ENCODE measurements at regions not wholly inside any gene's neighbourhood (a gene's known extent, or its start where the extent isn't known, plus 50 kb on each side); places are given as distances from the start of the nearest gene placed in this dataset.

GRCh38 chr2:123434546-123435395 lies 590.3 kb upstream of the CNTNAP5 start:
- Histone ChIP-seq H3K27me3 (ENCODE audit: control insufficient read depth in 3 of 3, insufficient read depth in 3 of 3, low read length in 2 of 3) (no peaks in the 10 kb centered on the region), H3K9me3 (ENCODE audit: control insufficient read depth in 4 of 4, insufficient read depth in 3 of 4, low read length in 3 of 4) (no peaks in the 10 kb centered on the region), H3K4me1 (ENCODE audit: control insufficient read depth in 5 of 5, insufficient read depth in 5 of 5, low read length in 5 of 5) (peaks cover 0 to 36% (median 4%) of the 10 kb centered on the region in 5 donors), H3K27ac (ENCODE audit: low read depth in 1 of 2, low read length in 1 of 2) (no peak overlapping the region), H3K36me3 (ENCODE audit: control insufficient read depth in 4 of 4, insufficient read depth in 4 of 4, low read length in 4 of 4) (no peaks in the 10 kb centered on the region), H3K9ac (ENCODE audit: insufficient read depth in 1 of 2, low read length in 2 of 2) (no peak overlapping the region), H3K4me3 (no peak overlapping the region)
- WGBS, 2 donors = 87 to 93% methylated on average over 6 of the region's 6 CpGs
- TF ChIP-seq CTCF (IDR thresholded peaks at IDR 0.05; ENCODE audit: control extremely low read depth, extremely low read depth) = no peak
- peak; percentile 81 to 98 (median 97) for DNase-seq
- no peak for ATAC-seq (ENCODE audit: insufficient read depth, low FRiP score)

GRCh38 chr2:123438251-123438650 lies 586.8 kb upstream of the CNTNAP5 start:
- DNase-seq (peak; percentile 22 to 81 (median 77)), ATAC-seq (ENCODE audit: insufficient read depth, low FRiP score) (no peak)
- Histone ChIP-seq H3K36me3 (ENCODE audit: control insufficient read depth in 4 of 4, insufficient read depth in 4 of 4, low read length in 4 of 4) (no peaks in the 10 kb centered on the region), H3K27ac (ENCODE audit: low read depth in 1 of 2, low read length in 1 of 2) (no peak overlapping the region), H3K9ac (ENCODE audit: insufficient read depth in 1 of 2, low read length in 2 of 2) (no peak overlapping the region), H3K27me3 (ENCODE audit: control insufficient read depth in 3 of 3, insufficient read depth in 3 of 3, low read length in 2 of 3) (no peaks in the 10 kb centered on the region), H3K4me3 (no peak overlapping the region), H3K9me3 (ENCODE audit: control insufficient read depth in 4 of 4, insufficient read depth in 3 of 4, low read length in 3 of 4) (no peaks in the 10 kb centered on the region), H3K4me1 (ENCODE audit: control insufficient read depth in 5 of 5, insufficient read depth in 5 of 5, low read length in 5 of 5) (peaks cover 0 to 36% (median 4%) of the 10 kb centered on the region in 5 donors)
- TF ChIP-seq CTCF (IDR thresholded peaks at IDR 0.05; ENCODE audit: control extremely low read depth, extremely low read depth) = no peak
- 61 to 76% methylated on average over 1 of the region's 1 CpG for whole genome bisulfite sequencing, 2 donors

- no peaks in the 10 kb centered on the region for H3K36me3 ChIP-seq (ENCODE audit: control insufficient read depth in 4 of 4, insufficient read depth in 4 of 4, low read length in 4 of 4)
- WGBS, 2 donors = 90 to 91% methylated on average over 2 of the region's 2 CpGs
- H3K4me1 ChIP-seq (ENCODE audit: control insufficient read depth in 5 of 5, insufficient read depth in 5 of 5, low read length in 5 of 5) = peaks cover 0 to 32% (median 2%) of the 10 kb centered on the region in 5 donors
- H3K27me3 ChIP-seq (ENCODE audit: control insufficient read depth in 3 of 3, insufficient read depth in 3 of 3, low read length in 2 of 3) = no peaks in the 10 kb centered on the region
- DNase-seq (no peak), ATAC-seq (ENCODE audit: insufficient read depth, low FRiP score) (no peak)
- H3K9me3 ChIP-seq (ENCODE audit: control insufficient read depth in 4 of 4, insufficient read depth in 3 of 4, low read length in 3 of 4) = no peaks in the 10 kb centered on the region
- H3K9ac ChIP-seq (ENCODE audit: insufficient read depth in 1 of 2, low read length in 2 of 2) = no peak overlapping the region
- H3K27ac ChIP-seq (ENCODE audit: low read depth in 1 of 2, low read length in 1 of 2) = no peak overlapping the region
- H3K4me3 ChIP-seq = no peak overlapping the region
- TF ChIP-seq CTCF (IDR thresholded peaks at IDR 0.05; ENCODE audit: control extremely low read depth, extremely low read depth) = no peak
Observed at GRCh38 chr2:123438675-123439074, 586.4 kb upstream of the CNTNAP5 start.
